ENCODE measurements at regions not wholly inside any gene's neighbourhood (a gene's known extent, or its start where the extent isn't known, plus 50 kb on each side); places are given as distances from the start of the nearest gene placed in this dataset.

- Histone ChIP-seq H3K4me1 (no peaks in the 10 kb centered on the region), H3K9me3 (no peaks in the 10 kb centered on the region), H3K27me3 (no peaks in the 10 kb centered on the region), H3K4me3 (ENCODE audit: low read depth, low read length) (no peak overlapping the region), H3K36me3 (no peaks in the 10 kb centered on the region)
- no peak for TF ChIP-seq CTCF (IDR thresholded peaks at IDR 0.05; ENCODE audit: low read depth, low read length)
- DNase-seq: no peak
These were observed 340.5 kb downstream of the FSCB start for GRCh38 chr14:44166611-44167010.

DNA sequence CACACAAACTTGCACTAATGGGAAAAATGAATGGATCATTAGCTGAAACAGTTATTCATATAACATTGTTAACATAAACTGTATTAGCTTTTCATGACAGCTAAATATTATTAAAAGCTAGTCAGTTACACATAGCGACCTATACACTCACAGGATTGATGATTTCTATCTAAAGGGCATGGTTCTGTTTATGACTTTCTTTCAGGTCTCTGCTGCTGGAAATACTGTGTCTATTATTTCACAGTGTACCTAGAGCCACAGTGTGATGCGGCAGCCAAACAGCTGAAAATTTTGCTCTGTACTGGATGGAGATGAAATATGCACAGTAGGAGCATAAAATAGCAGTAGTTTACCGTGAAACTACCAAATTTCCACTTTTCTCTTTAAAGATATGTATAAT is 341.1 kb downstream of the FSCB start:
- TF ChIP-seq CTCF (IDR thresholded peaks at IDR 0.05; ENCODE audit: low read depth, low read length): no peak
- no peak for DNase-seq
- Histone ChIP-seq H3K4me3 (ENCODE audit: low read depth, low read length) (no peak overlapping the region), H3K4me1 (no peaks in the 10 kb centered on the region), H3K27me3 (no peaks in the 10 kb centered on the region), H3K36me3 (no peaks in the 10 kb centered on the region), H3K9me3 (no peaks in the 10 kb centered on the region)

DNA sequence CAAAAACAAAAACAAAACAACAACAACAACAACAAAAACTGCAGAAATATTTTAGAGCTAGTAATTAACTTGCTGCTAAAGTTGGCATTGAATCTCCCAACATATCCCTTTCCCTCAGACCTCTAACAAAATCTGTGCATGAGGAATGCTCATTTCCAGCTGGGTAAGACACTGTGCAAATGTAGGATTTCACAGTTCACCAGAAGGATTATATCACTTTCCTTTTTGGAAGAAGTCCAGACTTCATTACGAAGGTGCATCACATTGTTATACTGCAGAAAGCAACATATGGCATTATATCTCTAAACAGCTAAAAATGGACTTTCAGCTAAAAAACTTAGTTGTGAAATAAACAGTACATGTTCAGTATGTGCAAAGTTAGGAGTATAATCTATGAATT is 341.8 kb downstream of the FSCB start:
- no peak for DNase-seq
- H3K9me3 ChIP-seq: no peaks in the 10 kb centered on the region
- no peaks in the 10 kb centered on the region for H3K27me3 ChIP-seq

DNA sequence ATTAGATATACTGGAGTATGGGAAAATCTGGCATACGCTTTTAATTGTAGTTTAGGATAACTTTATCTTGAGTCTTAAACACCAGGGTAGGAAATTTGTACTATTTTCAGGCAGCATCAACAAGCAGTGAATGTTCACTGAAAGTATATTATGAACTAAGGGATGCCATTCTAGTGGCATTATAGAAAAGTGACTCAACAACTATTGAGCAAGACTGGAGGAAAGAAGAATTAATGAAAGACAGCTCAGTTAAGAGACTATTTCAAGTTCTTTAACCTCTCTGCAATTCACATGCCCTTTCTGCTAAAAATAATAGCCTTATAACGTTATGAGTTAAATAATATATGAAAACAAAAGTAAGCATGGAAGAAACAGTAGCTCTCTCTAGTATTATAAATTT is 343.1 kb downstream of the FSCB start:
- no peak for TF ChIP-seq CTCF (IDR thresholded peaks at IDR 0.05; ENCODE audit: low read depth, low read length)
- DNase-seq: no peak
- H3K27me3 ChIP-seq: no peaks in the 10 kb centered on the region

More for the DNA sequence above, 341.8 kb downstream of the FSCB start:
- Histone ChIP-seq H3K4me1 (no peaks in the 10 kb centered on the region), H3K36me3 (no peaks in the 10 kb centered on the region), H3K4me3 (ENCODE audit: low read depth, low read length) (no peak overlapping the region)
- no peak for TF ChIP-seq CTCF (IDR thresholded peaks at IDR 0.05; ENCODE audit: low read depth, low read length)

GRCh38 chr14:44162197-44162596 is 344.9 kb downstream of the FSCB start:
- Histone ChIP-seq H3K27me3 (no peaks in the 10 kb centered on the region), H3K4me1 (no peaks in the 10 kb centered on the region), H3K9me3 (no peaks in the 10 kb centered on the region), H3K36me3 (no peaks in the 10 kb centered on the region), H3K4me3 (ENCODE audit: low read depth, low read length) (no peak overlapping the region)
- no peak for DNase-seq
- TF ChIP-seq CTCF (IDR thresholded peaks at IDR 0.05; ENCODE audit: low read depth, low read length): no peak

More for the DNA sequence above, 343.1 kb downstream of the FSCB start:
- no peaks in the 10 kb centered on the region for H3K9me3 ChIP-seq
- no peak overlapping the region for H3K4me3 ChIP-seq (ENCODE audit: low read depth, low read length)
- no peaks in the 10 kb centered on the region for H3K36me3 ChIP-seq
- no peaks in the 10 kb centered on the region for H3K4me1 ChIP-seq

GRCh38 chr14:44154874-44155273 is 352.2 kb downstream of the FSCB start:
- Histone ChIP-seq H3K9me3 (no peaks in the 10 kb centered on the region; the same call in 1 of the 2 replicates), H3K27me3 (no peaks in the 10 kb centered on the region), H3K4me3 (ENCODE audit: low read depth, low read length) (no peak overlapping the region), H3K4me1 (no peaks in the 10 kb centered on the region), H3K36me3 (no peaks in the 10 kb centered on the region)
- no peak for TF ChIP-seq CTCF (IDR thresholded peaks at IDR 0.05; ENCODE audit: low read depth, low read length)
- no peak for DNase-seq

All from BE2C (cell line).